GM06990 (cell line): ENCODE measurements at regions not wholly inside any gene's neighbourhood (a gene's known extent, or its start where the extent isn't known, plus 50 kb on each side); places are given as distances from the start of the nearest gene placed in this dataset.

Source experiments
- DNase-seq: peaks from one replicate; pipeline ENCODE4 v3.0.0-alpha.2; 2011; ENCODE audit not compliant: insufficient read length; ENCODE audit errors: extremely low read depth
- H3K27me3 ChIP-seq: replicated peaks from 2 replicates; pipeline ENCODE4 v1.6.0; 2011; ENCODE audit warnings: low read length; ENCODE audit not compliant: control insufficient read depth, insufficient read depth
- H3K36me3 ChIP-seq: 2 replicates; pipeline ENCODE4 v1.5.1; 2011; ENCODE audit warnings: low read length; ENCODE audit not compliant: control insufficient read depth, insufficient read depth
- H3K4me3 ChIP-seq: replicated peaks from 2 replicates; pipeline ENCODE4 v1.5.1; 2011; ENCODE audit warnings: low read depth, mild to moderate bottlenecking, control low read depth, low read length
- TF ChIP-seq, protein P1 (sequence below): IDR thresholded peaks from 2 replicates; pipeline ENCODE4 v1.5.1; 2011; ENCODE audit warnings: low read length, control low read depth, mild to moderate bottlenecking, inconsistent platforms; ENCODE audit not compliant: insufficient read depth, poor library complexity, severe bottlenecking

DNA sequence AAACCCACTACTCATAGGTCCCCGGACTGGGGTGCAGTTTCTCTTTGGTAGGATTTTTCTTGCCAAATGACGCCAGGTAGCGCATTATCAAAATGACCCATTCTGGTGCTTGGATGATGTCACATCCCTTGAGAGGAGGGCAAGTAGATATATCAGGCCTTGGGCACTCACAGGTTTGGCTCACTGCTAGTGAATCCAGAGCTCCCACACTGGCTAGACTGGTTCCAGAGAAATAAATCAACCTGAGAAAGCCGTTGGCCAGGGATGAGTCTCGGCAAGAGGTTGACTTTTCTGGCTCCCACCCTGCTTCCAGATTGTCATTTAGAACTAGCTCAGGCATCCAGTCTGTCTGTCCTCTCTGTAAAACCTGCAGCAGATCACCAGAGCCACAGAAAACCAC is 188.4 kb upstream of the MAF start:
- H3K27me3 ChIP-seq = no peaks in the 10 kb centered on the region
- TF ChIP-seq, protein P1, sequence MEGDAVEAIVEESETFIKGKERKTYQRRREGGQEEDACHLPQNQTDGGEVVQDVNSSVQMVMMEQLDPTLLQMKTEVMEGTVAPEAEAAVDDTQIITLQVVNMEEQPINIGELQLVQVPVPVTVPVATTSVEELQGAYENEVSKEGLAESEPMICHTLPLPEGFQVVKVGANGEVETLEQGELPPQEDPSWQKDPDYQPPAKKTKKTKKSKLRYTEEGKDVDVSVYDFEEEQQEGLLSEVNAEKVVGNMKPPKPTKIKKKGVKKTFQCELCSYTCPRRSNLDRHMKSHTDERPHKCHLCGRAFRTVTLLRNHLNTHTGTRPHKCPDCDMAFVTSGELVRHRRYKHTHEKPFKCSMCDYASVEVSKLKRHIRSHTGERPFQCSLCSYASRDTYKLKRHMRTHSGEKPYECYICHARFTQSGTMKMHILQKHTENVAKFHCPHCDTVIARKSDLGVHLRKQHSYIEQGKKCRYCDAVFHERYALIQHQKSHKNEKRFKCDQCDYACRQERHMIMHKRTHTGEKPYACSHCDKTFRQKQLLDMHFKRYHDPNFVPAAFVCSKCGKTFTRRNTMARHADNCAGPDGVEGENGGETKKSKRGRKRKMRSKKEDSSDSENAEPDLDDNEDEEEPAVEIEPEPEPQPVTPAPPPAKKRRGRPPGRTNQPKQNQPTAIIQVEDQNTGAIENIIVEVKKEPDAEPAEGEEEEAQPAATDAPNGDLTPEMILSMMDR = no peak
- no peaks in the 10 kb centered on the region for H3K36me3 ChIP-seq
- DNase-seq = no peak
- no peak overlapping the region for H3K4me3 ChIP-seq

DNA sequence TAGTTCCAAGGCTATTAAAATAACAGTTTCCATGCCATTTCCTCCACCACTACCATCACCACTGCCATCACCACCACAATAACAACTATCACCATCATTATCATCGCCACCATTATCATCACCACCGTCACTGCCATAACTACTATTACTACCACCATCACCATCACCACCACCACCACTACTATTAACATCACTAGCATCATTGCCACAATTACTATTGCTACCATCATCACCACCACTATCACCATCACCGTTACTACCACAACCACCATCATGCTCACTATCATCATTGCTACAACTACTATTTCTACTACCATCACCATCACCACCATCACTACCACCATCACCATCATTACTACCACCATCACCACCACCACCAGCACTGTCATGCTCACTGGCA is 185.9 kb upstream of the MAF start:
- TF ChIP-seq, protein P1 = no peak
- Histone ChIP-seq H3K4me3 (no peak overlapping the region), H3K36me3 (no peaks in the 10 kb centered on the region), H3K27me3 (no peaks in the 10 kb centered on the region)
- no peak for DNase-seq

DNA sequence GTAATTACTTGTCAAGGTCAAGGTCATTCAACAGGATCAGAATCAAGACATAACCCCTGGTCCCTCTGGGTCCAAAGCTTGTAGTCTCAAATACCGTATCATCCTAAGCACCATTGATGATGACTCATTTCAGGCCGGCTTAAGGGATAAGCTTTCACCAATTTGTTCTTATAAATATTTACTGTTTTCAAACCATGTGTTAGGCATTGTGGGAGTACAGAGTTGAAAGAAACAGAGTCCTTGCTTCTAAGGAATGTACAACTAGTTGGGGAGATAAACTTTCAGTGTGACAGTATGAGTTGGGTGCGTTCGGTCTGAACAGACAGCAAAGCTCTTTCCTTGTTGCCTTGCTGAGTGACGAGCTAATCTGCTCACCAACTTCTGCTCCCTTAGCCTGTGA is 183.5 kb upstream of the MAF start:
- Histone ChIP-seq H3K36me3 (no peaks in the 10 kb centered on the region), H3K27me3 (no peaks in the 10 kb centered on the region), H3K4me3 (no peak overlapping the region)
- DNase-seq = no peak
- TF ChIP-seq, protein P1 = no peak

DNA sequence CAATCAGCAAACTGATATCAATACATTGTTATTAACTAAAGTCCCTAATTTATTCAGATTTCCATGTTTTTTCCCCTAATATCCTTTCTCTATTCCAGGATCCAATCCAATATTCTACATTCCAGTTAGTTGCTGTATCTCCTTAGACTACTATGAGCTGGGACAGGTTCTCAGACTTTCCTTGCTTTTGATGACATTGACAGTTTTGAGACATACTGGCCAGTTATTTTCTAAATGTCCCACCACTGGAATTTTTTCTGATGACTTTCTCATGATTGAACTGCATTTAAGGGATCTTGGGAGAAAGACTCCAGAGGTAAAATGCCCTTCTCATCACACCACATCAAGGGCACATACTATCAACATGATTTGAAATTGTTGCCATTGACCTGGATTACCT is 177.1 kb upstream of the MAF start:
- no peaks in the 10 kb centered on the region; the same call in 1 of the 2 replicates for H3K27me3 ChIP-seq
- H3K4me3 ChIP-seq = no peak overlapping the region
- TF ChIP-seq, protein P1 = no peak

DNA sequence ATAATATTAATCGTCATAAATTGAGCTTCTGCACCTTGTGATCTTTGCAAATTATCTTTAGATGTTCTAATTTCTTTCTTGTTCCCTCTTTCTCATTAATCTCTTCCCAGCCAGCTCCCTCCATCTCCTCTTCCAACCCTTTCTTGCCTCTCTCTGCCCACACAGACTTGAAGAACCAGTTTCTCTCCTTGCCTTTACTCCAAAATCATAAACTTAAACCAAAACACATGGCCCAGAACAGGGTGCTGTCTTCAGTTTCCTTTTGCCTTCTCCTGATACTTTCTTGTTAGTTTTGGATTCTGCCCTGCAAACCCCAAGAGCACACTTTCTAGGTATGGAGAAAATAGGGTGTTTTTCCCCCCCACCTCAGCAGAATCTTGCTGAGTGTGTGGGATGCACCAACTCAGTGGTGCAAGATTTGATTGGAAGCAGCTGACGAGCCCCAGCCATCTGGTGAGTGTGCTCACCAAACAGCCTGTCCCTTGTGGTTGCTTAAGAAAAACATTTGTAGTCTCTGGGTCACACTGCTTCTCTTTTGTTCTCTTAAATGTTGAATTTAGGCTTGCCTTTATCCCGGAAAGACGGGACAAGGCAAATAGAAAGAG is 175.8 kb upstream of the MAF start:
- no peak for DNase-seq
- no peaks in the 10 kb centered on the region; the same call in 1 of the 2 replicates for H3K27me3 ChIP-seq
- no peaks in the 10 kb centered on the region for H3K36me3 ChIP-seq
- no peak overlapping the region for H3K4me3 ChIP-seq
- TF ChIP-seq, protein P1 = no peak

More for the DNA sequence above, 177.1 kb upstream of the MAF start:
- no peak for DNase-seq
- H3K36me3 ChIP-seq = no peaks in the 10 kb centered on the region

DNA sequence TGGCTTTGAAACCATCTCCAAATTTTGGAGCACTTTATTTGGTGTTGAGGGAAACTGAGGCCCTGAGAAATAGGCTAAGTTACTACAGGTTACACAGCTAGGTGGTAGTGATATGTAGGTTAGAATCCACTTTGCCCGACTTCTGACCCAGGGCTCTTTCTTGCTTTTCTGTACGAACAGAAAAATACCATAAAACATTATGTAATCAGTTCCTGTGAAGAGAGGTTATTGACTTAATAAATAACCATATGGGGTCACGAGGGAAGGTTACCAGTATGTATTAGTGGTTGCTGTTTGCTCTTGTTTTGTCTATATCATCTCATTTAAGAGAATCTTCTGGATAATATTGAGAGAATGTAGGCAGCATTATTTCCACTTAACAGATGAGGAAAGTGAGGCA is 172.2 kb upstream of the MAF start:
- no peaks in the 10 kb centered on the region; the same call in 1 of the 2 replicates for H3K27me3 ChIP-seq
- H3K36me3 ChIP-seq = no peaks in the 10 kb centered on the region
- no peak for DNase-seq
- H3K4me3 ChIP-seq = no peak overlapping the region
- TF ChIP-seq, protein P1 = no peak
